DND-41 (cell line): ENCODE measurements at regions not wholly inside any gene's neighbourhood (a gene's known extent, or its start where the extent isn't known, plus 50 kb on each side); places are given as distances from the start of the nearest gene placed in this dataset.

Experiments
- EZH2 ChIP-seq: IDR thresholded peaks from 3 replicates; pipeline ENCODE4 v1.6.1; 2012; ENCODE audit warnings: borderline replicate concordance, low read depth, mild to moderate bottlenecking, moderate library complexity, low read length, inconsistent platforms; ENCODE audit not compliant: severe bottlenecking
- TF ChIP-seq, protein P1 (sequence below): IDR thresholded peaks from 2 replicates; pipeline ENCODE4 v1.5.1; 2012; ENCODE audit warnings: borderline replicate concordance, low read length, moderate library complexity, mild to moderate bottlenecking; ENCODE audit not compliant: poor library complexity, severe bottlenecking; ENCODE audit errors: extremely low read depth

GRCh38 chr1:201707656-201708055, 121.3 kb upstream of the IPO9 start:
- TF ChIP-seq, protein P1, sequence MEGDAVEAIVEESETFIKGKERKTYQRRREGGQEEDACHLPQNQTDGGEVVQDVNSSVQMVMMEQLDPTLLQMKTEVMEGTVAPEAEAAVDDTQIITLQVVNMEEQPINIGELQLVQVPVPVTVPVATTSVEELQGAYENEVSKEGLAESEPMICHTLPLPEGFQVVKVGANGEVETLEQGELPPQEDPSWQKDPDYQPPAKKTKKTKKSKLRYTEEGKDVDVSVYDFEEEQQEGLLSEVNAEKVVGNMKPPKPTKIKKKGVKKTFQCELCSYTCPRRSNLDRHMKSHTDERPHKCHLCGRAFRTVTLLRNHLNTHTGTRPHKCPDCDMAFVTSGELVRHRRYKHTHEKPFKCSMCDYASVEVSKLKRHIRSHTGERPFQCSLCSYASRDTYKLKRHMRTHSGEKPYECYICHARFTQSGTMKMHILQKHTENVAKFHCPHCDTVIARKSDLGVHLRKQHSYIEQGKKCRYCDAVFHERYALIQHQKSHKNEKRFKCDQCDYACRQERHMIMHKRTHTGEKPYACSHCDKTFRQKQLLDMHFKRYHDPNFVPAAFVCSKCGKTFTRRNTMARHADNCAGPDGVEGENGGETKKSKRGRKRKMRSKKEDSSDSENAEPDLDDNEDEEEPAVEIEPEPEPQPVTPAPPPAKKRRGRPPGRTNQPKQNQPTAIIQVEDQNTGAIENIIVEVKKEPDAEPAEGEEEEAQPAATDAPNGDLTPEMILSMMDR = no peak
- TF ChIP-seq EZH2 = no peak
